ENCODE measurements at regions not wholly inside any gene's neighbourhood (a gene's known extent, or its start where the extent isn't known, plus 50 kb on each side); places are given as distances from the start of the nearest gene placed in this dataset.

DNA sequence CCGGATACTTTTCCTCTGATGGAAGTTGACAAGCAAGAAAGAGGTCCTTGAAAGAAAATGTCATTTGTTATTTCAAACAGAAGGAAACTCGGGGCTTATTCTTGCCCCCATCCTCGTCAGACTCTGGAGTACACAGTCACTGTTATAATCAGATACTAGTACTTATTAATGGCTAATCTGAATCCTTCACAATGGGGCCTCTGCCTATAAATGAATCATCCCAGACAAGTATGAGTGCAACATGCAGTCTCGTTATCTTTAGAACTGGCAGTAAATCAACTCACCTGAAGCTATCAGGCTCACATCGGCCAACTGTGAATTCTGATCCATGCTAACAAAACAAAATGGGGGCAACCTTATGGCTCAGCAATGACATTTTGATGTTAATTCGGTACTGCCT lies 216.7 kb downstream of the GRIN2B start:
- no peak for DNase-seq (ENCODE audit: low read depth)

DNA sequence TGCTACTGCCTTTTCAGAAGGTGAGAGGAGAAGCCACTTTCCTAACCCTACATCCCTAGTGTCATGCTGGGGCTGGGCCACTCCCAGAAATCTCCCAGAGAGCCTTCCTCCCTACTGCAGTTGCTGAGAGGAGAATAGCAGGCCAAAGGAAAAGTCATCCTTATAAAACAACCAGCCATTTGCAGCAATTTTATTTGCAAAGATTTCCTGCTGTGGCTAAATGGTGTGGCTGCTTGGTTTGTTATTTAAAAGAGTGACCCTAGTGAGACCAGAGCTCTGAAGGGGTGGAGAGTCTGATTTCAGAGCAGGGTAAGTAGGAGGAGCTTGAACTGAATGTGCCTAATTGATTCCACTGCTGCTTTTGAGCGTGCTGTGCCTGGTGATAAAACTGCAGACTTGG lies 232.0 kb downstream of the GRIN2B start:
- no peak for DNase-seq (ENCODE audit: low read depth)

DNA sequence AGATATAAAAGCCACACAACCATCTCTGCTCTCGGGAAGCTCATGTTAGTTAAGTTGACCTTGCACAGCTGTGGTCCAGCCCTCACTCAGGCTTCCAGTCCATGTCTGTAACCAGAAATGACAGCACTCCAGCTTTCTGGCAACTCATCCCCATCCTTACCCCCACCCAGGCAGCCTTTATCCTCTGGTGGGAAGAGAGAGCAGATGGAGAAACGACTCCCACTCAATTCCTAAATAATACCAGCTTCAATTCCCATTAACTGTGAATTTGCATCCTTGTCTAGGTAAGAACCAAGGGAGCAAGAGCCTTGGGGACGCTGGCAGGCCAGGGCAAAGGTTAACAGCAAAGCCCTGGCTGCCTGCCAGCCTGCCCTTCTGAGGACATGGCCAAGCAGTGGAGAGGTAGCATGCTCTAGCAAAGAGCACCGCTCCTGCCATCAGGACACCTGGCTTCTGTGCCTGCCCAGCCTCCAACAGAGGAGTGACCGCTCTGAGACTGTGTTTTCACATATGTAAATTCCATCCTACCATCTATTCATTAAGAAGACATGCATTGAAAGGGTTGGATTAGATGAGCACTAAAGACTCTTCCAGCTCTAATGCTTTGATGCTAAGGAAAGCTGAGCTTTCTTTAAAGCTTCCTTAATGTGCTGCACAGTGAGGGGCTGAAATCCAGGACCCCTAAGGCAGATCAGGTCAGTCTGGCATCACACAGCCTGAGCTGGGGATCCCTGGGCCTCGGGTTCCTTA lies 236.1 kb downstream of the GRIN2B start:
- DNase-seq (ENCODE audit: low read depth) = no peak

DNA sequence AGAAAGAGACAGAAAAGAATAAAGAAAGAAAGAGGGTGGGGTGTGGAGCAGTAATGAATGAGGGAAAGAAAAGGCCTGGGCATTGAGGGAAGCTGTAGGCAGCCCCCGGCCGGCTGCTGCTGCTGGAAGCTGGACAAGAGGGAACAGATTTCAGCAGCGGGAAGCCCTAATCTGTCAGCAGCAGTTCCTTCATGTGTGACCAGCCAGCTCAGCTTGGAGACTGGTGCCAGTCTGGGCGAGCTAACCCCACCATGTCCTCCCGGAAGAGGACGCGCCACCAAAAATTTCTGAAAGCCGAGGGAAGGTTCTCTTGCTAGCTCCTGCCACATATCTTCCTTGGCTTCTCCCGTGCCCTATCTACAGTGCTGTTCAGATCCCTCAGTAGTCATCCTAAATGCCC lies 236.8 kb downstream of the GRIN2B start:
- DNase-seq (ENCODE audit: low read depth) = no peak

DNA sequence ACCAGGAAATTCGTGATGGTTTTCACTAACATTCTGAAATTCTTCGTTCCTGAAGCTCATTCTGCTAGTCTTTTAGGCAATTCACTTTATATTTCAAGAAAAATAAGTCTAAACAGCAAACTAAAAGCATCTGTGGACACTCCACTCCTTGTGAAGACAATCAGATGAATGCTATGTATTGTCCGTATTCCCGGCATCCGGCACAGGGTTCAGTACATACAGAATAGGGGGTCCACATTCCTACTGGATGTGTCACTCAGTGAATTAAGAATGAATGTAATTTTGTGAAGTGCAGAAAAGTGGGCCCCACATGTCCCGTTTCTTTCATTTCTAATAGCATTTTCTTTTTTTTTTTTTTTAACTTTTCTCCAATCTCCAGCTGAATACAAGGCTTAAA lies 241.3 kb downstream of the GRIN2B start:
- no peak for DNase-seq (ENCODE audit: low read depth)

DNA sequence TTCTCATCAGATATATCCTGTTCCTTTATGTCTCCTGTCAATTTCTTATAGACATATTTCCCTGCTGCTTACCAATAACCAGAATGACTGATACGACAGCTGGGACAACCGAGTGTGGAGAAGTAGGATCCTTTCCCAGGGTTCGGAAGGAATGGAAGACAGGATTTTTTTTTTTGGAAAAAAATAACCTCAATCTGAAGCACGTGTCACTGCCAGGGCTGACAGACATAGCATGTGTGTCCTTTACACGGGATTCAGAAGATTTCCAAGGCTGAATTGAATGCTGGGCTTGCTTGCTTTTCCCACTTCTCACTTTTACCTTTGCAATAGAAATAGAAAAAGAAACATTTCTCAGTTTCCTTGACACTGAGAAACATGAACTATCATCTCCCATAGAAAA lies 245.7 kb downstream of the GRIN2B start:
- no peak for DNase-seq (ENCODE audit: low read depth)

DNA sequence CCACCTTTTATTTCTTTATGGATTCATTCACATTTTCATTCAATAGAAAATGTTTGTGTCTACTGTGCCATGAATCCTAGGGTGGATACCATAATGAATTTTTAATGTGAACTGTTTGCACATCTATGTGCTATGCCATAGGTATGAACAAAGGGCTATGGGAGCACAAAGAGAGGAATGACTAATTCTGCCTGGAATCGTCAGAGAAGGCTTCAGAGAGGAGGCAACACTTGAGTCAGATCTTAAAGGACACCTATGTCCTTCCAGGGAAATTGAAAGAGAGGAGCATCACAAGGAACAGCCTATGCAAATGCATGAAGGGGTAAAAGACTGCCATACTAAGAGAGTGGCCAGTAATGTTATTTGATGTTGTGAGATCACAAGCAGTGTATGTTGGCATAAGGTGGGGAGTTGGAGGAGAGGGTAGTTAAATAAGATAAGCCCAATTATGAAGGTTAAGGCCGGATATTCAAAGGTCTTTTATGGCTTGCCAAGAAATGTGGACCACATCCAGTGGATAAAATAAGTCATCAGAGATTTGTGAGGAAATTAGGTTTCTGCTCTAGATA lies 246.7 kb downstream of the GRIN2B start:
- no peak for DNase-seq (ENCODE audit: low read depth)

DNA sequence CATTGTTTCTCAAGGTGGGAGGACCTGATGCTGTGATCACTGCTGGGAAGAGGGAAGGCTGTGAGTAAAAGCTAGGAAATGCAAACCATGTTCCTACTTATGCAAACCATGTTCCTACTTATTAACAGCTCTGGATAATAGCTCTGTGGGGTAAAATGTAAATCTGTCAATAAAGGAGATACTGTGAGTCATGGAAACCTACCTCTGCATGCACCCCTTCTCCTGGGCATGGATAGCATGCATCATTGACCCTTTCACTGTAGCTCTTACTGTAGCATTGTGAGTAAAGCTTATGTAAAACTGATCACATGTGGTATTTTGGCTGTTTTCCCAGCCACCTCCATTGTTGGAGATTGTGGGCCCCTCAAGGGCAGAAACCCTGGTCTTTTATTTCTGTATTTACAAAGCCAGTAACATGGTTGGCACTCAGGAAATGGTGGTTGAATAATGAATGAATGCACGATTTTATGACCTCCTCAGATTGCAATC lies 253.7 kb downstream of the GRIN2B start:
- no peak for DNase-seq (ENCODE audit: low read depth)

DNA sequence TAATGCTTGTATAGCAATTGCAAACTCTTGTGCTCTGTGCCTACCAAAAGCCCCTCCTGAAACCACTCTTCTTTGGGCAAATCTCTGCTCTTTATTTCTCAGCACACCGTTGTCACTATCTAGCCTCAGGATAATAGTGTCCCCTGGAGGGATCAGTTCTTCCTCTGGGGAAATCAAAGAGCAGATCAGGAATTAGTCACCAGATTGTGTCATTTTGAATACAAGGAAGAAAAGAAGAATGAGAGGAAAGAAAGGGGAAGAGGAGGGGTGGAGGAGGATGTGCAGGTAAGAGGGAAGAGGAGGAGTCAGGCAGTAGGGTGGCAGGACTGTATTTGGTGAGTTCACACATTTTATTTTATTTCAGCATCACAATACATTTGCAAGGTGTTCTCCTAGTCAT lies 256.4 kb downstream of the GRIN2B start:
- no peak for DNase-seq (ENCODE audit: low read depth)

DNA sequence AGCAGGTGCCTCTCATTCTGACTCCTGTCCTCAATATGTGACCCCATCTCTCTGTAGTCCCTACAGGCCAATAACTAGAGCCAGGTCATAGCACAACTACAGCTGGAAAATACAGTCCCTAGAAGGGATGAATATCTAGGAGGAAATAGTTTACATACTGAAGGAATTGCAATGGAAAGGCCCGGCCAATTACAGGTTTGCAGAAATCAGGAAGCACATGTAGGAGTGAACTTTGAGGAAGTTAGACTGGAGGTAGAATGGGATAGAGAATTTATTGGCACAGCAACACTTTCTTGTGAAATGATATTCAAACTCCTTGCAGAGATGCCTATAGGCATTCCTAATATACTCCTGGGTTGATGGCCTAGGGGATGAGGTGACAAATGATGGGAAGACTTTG lies 257.3 kb downstream of the GRIN2B start:
- DNase-seq (ENCODE audit: low read depth) = no peak

DNA sequence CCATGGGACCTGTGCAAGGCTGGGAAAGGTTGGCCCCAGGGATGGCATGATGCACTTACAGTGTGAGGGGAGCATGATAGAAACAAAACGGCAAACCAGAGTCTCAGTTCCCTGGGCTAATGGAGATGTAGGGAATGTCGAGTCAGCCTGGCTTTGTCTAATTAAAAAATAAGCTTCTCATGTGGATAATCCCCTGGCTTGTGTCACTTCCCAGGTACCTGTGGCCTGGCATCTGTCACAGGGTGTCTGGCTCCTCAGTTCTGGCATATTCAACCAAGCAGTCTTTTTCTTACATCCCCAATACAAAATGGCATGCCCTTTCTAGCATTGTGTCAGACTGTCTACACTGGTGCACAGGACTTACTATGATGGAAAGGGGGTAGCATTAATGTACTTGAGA lies 261.4 kb downstream of the GRIN2B start:
- DNase-seq (ENCODE audit: low read depth) = no peak

DNA sequence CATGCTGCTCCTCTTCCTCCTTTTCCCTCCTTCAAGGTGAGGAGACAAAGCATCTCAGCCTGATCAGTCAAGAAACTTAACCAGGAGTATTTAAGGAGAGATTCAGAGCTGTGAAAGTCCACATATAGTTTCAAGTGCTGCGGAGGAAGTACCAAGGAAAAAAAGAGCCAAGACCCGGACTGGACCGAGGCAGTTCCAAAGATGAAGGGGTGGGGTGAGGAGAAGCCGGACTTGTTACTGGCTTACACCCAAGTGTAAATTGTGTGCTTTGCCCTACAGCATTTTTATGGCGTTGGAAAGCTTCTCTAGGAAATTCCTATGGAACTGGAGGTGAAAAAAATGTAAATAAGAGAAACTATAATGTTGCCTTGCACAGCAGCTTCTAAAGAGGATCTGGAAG lies 263.1 kb downstream of the GRIN2B start:
- no peak for DNase-seq (ENCODE audit: low read depth)

DNA sequence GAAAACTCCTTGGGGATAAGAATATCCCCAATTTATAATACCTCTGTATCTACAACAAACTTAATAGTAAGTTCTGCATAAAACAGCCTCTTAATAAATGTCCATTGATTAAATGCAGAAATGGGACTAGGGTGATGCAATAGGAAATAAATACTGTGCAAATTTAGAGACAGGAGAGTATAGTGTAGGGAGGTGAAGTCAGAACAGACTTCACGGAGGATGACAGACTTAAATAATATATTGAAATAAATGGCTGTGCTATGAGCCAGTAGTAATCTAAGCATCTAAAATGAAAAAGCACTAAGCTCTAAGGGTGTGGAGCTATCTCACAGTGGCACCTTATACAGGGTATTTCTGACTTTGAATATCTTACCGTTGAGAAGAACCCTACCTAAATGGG lies 265.3 kb downstream of the GRIN2B start:
- no peak for DNase-seq (ENCODE audit: low read depth)

DNA sequence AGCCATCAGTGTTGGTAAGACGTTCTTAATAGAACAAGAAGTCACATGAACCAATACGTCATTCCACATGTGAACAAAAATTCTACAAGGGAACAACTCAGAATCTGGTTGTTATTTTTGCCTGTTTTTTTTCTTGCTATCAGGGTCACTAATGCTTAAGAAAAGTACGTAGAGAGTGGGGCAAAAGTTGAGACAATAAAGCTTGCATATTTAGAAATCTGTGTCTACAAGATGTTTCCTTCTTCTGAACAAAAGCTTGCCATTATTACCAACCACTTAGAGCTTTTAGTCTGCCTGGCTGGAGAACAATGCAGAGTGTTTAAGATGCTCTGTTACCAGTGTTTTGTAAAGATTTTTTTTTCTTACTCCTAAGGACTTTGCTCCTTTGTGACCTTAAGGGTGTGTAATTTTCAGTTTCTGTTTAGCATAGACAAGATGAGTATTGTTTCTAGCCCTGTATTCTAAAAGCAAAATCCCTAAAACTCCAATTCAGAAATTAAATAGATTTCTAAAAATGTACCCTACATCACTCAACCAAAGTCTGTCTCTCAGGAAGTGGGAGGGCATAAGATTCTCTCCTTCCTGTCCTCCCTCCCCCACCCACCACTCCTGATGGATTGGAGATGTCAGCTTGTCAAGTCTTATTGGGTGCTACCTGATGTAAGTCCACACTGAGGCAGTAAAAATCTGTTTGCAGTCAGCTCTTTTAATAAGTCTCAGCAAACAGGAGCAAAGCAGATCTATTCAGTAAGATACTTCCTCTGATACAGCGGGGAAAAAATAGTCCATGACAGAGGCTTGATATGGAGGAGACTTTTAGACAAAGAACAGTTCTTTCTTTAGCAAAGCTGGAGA lies 267.6 kb downstream of the GRIN2B start:
- no peak for DNase-seq (ENCODE audit: low read depth)

DNA sequence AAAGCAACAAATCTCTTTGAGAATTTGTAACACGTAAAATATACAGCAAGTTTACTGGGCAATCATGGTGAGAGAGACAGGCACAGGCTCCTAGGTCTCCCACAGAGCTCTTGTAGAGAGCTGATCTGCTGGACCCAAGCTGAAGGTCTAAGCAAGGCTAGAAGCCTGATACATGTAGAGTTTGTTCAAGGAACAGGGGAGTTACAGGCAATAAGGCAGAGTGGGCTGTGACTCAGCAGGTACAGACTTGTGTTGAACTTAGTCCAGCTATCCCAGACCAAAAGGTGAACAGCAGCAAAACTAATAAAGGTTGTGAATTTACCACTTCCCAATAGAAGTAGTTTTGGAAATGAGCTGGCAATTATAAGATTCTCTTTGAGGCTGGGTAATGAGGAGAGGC lies 273.6 kb downstream of the GRIN2B start:
- DNase-seq (ENCODE audit: low read depth) = no peak

DNA sequence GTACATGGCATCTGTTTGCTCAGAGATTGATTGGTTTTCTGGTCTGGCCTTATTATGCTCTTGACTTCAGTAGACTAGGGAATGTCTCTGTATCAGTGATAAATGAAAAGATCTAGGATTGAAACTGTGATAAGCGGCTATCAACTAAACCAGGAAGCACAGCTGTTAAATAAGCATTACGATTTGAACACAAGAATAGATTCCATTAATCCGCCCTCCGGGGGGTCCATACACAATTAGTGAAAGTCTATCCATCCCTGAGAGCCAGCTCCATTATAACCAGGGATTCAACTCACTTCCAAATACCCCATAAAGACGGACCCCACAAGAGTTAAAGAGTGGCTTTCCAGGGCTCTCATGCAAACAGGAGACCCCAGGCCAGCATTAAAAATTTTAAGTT lies 279.0 kb downstream of the GRIN2B start:
- DNase-seq (ENCODE audit: low read depth) = no peak

DNA sequence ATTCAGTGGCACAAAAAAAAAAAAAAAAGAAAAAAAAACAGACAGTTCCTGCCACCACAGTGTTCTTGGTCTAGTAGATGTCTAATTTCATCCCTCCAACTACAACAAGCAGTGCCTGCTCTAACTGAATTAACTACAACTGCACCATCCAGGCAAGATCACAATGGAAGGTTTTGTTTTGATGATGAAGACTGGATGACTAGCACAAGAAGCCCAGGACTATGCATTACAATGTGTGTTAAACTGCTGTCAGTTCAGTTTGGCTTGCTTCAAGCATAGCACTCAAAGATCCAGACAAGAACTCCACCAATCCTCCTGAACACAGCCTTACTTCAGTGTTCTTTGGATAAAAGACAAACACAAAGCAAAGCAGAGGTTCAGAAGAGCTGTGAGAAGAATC lies 279.9 kb downstream of the GRIN2B start:
- DNase-seq (ENCODE audit: low read depth) = no peak

DNA sequence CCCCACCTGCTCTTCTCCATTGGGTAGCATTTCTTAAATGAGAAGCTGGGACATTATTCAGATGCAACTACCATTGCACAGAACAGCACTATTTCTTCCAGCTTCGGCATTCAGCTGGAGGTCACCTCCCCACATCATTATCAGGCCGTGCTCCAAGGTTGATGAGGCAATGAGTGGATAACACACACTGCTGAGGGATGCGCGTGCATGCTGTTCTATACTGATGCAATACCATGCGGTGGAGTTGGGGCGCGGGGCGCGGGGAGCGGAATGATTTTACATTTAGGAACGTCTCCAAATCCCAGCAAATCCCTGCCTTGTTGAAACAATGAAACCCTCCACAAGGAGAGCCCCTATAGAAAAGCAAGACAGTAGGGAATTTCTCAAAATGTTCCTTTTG lies 283.4 kb downstream of the GRIN2B start:
- DNase-seq (ENCODE audit: low read depth) = no peak

DNA sequence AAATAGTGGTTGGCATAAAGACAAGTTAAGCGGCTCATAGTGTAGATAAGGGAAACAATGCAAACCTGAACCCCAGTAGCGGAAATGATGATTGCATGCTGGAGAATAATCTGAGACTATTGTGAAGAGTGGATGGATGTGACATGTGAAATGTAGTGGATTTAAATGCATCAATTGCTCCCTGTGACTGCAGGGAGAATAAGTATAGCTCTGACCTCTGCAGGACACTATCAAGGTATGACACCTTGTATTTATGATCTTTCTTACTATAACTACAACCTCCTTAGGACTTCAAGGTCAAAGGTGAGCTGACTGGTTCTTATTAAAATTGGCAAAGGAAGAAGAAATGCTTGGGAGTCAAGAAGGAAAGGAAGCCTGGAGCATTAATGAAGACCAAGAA lies 285.6 kb downstream of the GRIN2B start:
- DNase-seq (ENCODE audit: low read depth) = no peak

DNA sequence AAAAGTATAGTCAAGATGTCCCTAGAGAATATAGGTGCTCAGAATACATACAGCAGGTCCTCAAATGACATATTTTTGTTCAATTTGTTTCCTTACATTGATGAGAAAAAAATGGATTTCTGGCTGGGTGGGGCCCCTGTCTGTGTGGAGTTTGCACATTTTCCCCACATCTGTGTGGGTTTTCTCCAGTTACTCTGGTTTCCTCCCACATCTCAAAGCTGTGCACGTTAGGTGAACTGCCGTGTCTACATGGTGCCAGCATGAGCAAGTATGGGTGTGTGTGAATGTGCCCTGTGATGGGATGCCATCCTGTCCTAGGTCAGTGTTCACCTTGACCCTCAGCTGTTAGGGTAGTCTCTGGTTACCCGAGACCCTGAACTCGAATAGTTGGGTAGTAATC lies 289.1 kb downstream of the GRIN2B start:
- DNase-seq (ENCODE audit: low read depth) = no peak

DNA sequence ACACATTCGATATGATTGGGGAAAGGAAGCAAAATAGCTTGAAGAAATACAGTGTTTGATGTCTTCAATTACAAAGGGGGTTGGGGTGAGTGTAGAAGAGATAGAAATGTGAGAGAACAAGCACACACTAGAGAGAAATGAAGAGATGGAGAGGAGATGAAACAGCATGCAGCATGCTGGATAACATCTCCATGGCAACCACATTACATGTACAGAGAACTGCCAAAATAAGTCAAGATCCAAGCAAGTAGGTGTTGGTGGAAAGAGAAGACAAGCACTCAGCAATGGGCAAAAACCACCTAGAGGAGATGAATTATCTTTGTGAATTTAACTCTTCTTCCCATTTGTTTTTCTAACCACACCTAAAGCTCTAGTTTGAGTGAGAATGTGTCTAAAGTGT lies 289.8 kb downstream of the GRIN2B start:
- no peak for DNase-seq (ENCODE audit: low read depth)

DNA sequence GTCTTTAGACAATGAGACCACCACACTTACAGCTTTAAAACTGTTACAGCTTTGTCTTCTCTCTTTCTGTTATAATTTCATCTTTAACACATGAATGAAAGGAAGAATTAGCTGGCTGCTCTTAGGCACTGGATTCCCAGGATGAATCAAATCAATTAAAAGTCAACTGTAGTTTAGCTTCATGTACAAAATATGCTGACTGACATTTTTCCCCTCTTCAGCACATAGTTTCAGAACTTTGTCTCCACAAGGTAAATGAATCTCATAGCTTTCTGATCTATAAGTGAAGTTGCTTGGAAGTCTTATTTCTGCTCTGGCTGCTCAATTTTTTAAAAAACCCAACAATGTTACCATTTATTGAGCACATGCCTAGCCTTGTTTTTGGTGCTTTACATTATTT lies 293.8 kb downstream of the GRIN2B start:
- no peak for DNase-seq (ENCODE audit: low read depth)

DNA sequence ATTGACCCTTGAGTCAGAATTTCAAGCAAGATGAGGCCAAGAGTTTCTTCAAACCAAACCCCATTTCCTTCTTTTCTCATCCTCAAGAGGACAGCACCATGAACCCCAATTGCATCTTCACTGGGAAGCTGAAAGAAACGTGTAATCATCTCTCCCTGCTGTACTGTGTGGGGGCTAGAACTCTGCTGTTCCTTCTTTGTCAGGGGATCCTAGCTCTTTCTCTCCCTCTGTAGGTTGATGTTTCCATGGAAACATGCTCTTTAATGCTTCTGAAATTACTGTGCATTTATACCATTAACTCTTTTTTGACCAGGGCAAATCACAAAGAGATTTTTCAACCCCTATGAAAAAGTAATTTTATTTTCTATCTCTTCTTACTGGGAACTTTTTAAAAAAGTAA lies 295.1 kb downstream of the GRIN2B start:
- no peak for DNase-seq (ENCODE audit: low read depth)

Measured in activated T-helper 1 cell treated with Interleukin-2 at 50 U/mL for 16 hours (primary cell).